HuH-7 (cell line): ENCODE measurements at regions not wholly inside any gene's neighbourhood (a gene's known extent, or its start where the extent isn't known, plus 50 kb on each side); places are given as distances from the start of the nearest gene placed in this dataset.
"Not testable (repeated sequence)": the region's sequence is repeated elsewhere in the genome, so short reads cannot be mapped to it uniquely, and the experiment has no call there.

Experiments used
- DNase-seq: peaks from one replicate; pipeline ENCODE4 v3.0.0; 2011; ENCODE audit warnings: low spot score

DNA sequence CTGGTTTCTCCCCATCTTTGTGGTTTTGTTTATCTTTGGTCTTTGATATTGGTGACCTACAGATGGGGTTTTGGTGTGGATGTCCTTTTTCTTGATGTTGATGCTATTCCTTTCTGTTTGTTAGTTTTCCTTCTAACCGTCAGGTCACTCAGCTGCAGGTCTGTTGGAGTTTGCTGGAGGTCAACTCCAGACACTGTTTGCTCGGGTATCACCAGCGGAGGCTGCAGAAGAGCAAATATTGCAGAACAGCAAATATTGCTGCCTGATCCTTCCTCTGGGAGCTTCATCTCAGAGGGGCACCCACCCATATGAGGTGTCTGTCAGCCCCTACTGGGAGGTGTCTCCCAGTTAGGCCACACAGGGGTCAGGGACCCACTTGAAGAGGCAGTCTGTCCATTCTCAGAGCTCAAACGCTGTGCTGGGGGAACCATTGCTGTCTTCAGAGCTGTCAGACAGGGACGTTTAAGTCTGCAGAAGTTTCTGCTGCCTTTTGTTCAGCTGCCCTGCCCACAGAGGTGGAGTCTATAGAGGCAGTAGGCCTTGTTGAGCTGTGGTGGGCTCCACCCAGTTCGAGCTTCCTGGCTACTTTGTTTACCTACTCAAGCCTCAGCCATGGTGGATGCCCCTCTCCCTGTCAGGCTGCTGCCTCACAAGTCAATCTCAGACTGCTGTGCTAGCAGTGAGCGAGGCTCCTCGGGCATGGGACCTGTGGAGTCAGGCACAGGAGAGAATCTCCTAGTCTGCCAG, 94.8 kb upstream of the BNIP2 start:
- DNase-seq = not testable (repeated sequence)

- DNase-seq = no peak
Observed at GRCh38 chr15:59779110-59779509, 90.0 kb upstream of the BNIP2 start.

DNA sequence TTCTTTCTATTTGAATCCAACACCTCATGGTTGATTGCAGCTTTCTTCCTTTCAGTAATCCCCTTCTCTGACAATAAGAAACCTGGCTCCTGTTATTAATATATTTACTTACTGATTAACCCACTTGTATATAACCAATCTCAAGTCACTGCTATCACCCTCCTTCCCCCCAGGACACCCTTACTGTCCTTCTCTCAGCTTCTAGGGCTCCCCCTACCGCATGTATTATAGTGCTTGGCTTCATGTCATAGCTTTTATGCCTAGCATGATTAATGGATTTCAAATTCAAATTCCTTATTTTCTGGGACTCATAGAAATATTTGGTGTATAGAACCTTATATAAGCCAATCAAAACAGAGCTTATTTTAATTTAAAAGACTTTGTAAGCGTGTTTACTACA, 75.7 kb upstream of the BNIP2 start:
- DNase-seq = no peak

GRCh38 chr15:59762558-59762957, 73.4 kb upstream of the BNIP2 start:
- DNase-seq = no peak

- DNase-seq = not testable (repeated sequence)
Observed at GRCh38 chr15:59760256-59760655, 71.1 kb upstream of the BNIP2 start.

DNA sequence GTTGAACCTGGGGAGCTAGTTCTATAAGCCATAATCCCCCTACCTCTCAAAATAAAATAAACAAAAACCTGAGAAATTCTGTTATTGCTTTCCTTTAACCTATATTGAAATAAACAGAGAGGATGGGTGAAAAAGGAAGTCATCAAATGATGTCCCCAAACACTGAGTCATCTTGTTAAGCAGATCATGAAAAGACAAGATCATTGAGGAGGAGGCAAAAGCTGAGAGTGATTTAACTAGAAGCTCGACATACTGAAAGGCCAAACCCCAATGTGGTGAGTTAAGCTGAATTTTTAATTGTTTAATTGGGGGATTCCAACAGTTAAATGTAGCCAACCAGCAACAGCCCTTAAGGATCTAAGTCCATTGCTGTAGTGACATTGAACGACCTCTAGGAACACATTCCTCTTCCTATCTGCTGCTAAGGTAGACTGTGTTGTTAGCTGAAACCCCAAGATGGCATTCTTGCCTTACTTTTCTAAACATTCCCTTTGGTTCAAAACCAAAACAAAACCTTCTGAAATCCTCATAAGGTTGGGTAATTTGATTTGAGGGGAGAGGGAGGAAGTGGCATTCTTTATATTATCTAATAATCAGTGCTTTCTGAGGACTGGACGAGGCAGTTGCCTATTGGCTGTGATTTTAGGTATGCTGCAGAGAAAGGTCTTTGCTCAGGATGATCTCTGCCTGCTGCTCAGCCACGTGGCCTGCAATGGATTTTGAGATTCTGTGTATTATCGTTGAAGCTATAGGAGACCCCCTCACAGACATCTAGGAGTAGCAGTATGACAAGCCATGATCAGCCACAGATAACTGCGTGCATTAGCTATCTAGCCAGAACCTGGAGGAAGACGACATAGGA, 62.7 kb upstream of the BNIP2 start:
- DNase-seq = no peak

GRCh38 chr15:59746777-59747176, 57.7 kb upstream of the BNIP2 start:
- no peak for DNase-seq

GRCh38 chr15:59741274-59741906, 52.3 kb upstream of the BNIP2 start:
- peak; percentile 17 for DNase-seq

GRCh38 chr15:59739557-59740186, 50.6 kb upstream of the BNIP2 start:
- DNase-seq = no peak
